H9 (cell line): ENCODE measurements at regions not wholly inside any gene's neighbourhood (a gene's known extent, or its start where the extent isn't known, plus 50 kb on each side); places are given as distances from the start of the nearest gene placed in this dataset.
"Not testable (repeated sequence)": the region's sequence is repeated elsewhere in the genome, so short reads cannot be mapped to it uniquely, and the experiment has no call there.

Source experiments
- DNase-seq: peaks from one replicate; pipeline ENCODE4 v3.0.0-alpha.2; 2017
- H2AFZ ChIP-seq: one replicate; pipeline ENCODE4 v1.6.1; 2013; ENCODE audit warnings: mild to moderate bottlenecking, low read length, control low read depth, moderate library complexity
- H2AK5ac ChIP-seq: 2 replicates; pipeline ENCODE4 v1.6.1; 2013; ENCODE audit warnings: low read length, control low read depth, mixed read lengths; ENCODE audit not compliant: insufficient read length
- H2BK120ac ChIP-seq: one replicate; pipeline ENCODE4 v1.6.1; 2013; ENCODE audit warnings: low read depth, mild to moderate bottlenecking, low read length, control low read depth, inconsistent platforms; ENCODE audit not compliant: poor library complexity, severe bottlenecking
- H2BK12ac ChIP-seq: 2 replicates; pipeline ENCODE4 v1.6.1; 2013; ENCODE audit warnings: low read length, control low read depth, mixed read lengths, low read depth; ENCODE audit not compliant: insufficient read length
- H2BK15ac ChIP-seq: 2 replicates; pipeline ENCODE4 v1.6.1; 2013; ENCODE audit warnings: low read depth, low read length, control low read depth
- H2BK20ac ChIP-seq: one replicate; pipeline ENCODE4 v1.6.1; 2013; ENCODE audit warnings: low read depth, mild to moderate bottlenecking, low read length, control low read depth, inconsistent platforms; ENCODE audit not compliant: poor library complexity, severe bottlenecking
- H2BK5ac ChIP-seq: 2 replicates; pipeline ENCODE4 v1.6.1; 2013; ENCODE audit warnings: low read length, control low read depth, mixed read lengths; ENCODE audit not compliant: insufficient read length
- H3K14ac ChIP-seq: 2 replicates; pipeline ENCODE4 v1.6.1; 2013; ENCODE audit warnings: low read length, control low read depth; ENCODE audit not compliant: insufficient read depth
- H3K18ac ChIP-seq: 2 replicates; pipeline ENCODE4 v1.6.1; 2013; ENCODE audit warnings: low read depth, mild to moderate bottlenecking, mixed read lengths, low read length, control low read depth; ENCODE audit not compliant: insufficient read length
- H3K23ac ChIP-seq: 2 replicates; pipeline ENCODE4 v1.6.1; 2013; ENCODE audit warnings: low read length, control low read depth, mixed read lengths, low read depth; ENCODE audit not compliant: insufficient read length
- H3K23me2 ChIP-seq: 2 replicates; pipeline ENCODE4 v1.6.1; 2013; ENCODE audit warnings: low read depth, mild to moderate bottlenecking, mixed read lengths, low read length, control low read depth; ENCODE audit not compliant: insufficient read length, poor library complexity, severe bottlenecking
- H3K27ac ChIP-seq: 2 replicates; pipeline ENCODE4 v1.5.1; 2013; ENCODE audit warnings: low read length, control low read depth, mixed read lengths, low read depth; ENCODE audit not compliant: insufficient read length
- H3K27me3 ChIP-seq: 2 replicates; pipeline ENCODE4 v1.6.1; 2013; ENCODE audit warnings: low read length, control low read depth, inconsistent platforms; ENCODE audit not compliant: insufficient read depth
- H3K4ac ChIP-seq: 2 replicates; pipeline ENCODE4 v1.6.1; 2013; ENCODE audit warnings: low read depth, mild to moderate bottlenecking, control low read depth, inconsistent platforms, low read length, moderate library complexity
- H3K4me1 ChIP-seq: 2 replicates; pipeline ENCODE4 v1.6.1; 2013; ENCODE audit warnings: low read length, control low read depth, inconsistent platforms; ENCODE audit not compliant: insufficient read depth
- H3K4me2 ChIP-seq: 2 replicates; pipeline ENCODE4 v1.6.1; 2013; ENCODE audit warnings: low read length, control low read depth, mixed read lengths; ENCODE audit not compliant: insufficient read length, insufficient read depth
- H3K56ac ChIP-seq: 2 replicates; pipeline ENCODE4 v1.6.1; 2013; ENCODE audit warnings: low read depth, mild to moderate bottlenecking, mixed read lengths, low read length, control low read depth; ENCODE audit not compliant: insufficient read length
- H3K79me1 ChIP-seq: 2 replicates; pipeline ENCODE4 v1.6.1; 2013; ENCODE audit warnings: low read depth, mild to moderate bottlenecking, moderate library complexity, low read length, control low read depth, inconsistent platforms; ENCODE audit not compliant: insufficient read depth, poor library complexity, severe bottlenecking
- H3K79me2 ChIP-seq: 2 replicates; pipeline ENCODE4 v1.6.1; 2013; ENCODE audit warnings: low read length, control low read depth, inconsistent platforms; ENCODE audit not compliant: insufficient read depth
- H3K9ac ChIP-seq: 2 replicates; pipeline ENCODE4 v1.6.1; 2013; ENCODE audit warnings: low read length, control low read depth, mixed read lengths; ENCODE audit not compliant: insufficient read length; ENCODE audit errors: extremely low read depth
- H3K9me3 ChIP-seq: one replicate; pipeline ENCODE4 v1.6.1; 2013; ENCODE audit warnings: low read depth, low read length, inconsistent platforms; ENCODE audit not compliant: control insufficient read depth
- H3T11ph ChIP-seq: one replicate; pipeline ENCODE4 v1.6.1; 2013; ENCODE audit warnings: mild to moderate bottlenecking, low read length, control low read depth, inconsistent platforms
- H4K20me1 ChIP-seq: one replicate; pipeline ENCODE4 v1.6.1; 2013; ENCODE audit not compliant: control insufficient read depth, insufficient read length, insufficient read depth
- H4K5ac ChIP-seq: 2 replicates; pipeline ENCODE4 v1.6.1; 2013; ENCODE audit warnings: low read depth, mild to moderate bottlenecking, mixed read lengths, low read length, control low read depth; ENCODE audit not compliant: insufficient read length
- H4K8ac ChIP-seq: replicated peaks from 2 replicates; pipeline ENCODE4 v1.6.1; 2013; ENCODE audit warnings: low read length, control low read depth, mixed read lengths, low read depth; ENCODE audit not compliant: insufficient read length
- H4K91ac ChIP-seq: 2 replicates; pipeline ENCODE4 v1.6.1; 2013; ENCODE audit warnings: low read depth, mild to moderate bottlenecking, moderate library complexity, mixed read lengths, low read length, control low read depth; ENCODE audit not compliant: insufficient read length
- H3K27ac Mint-ChIP-seq, 3 experiments: 2 replicates in 2 of 3; 3 replicates in 1 of 3; pipeline ENCODE4 v1.8.0; 2020 to 2021; ENCODE audit warnings: mixed read lengths in 3 of 3, mild to moderate bottlenecking in 1 of 3, moderate library complexity in 1 of 3
- H3K27me3 Mint-ChIP-seq: 2 replicates; pipeline ENCODE4 v1.8.0; 2021; ENCODE audit warnings: low read depth, mild to moderate bottlenecking, moderate library complexity, mixed read lengths
- H3K36me3 Mint-ChIP-seq, 3 experiments: 2 replicates in 2 of 3; 3 replicates in 1 of 3; pipeline ENCODE4 v1.8.0; 2020 to 2021; ENCODE audit warnings: low read depth in 3 of 3, mixed read lengths in 3 of 3; ENCODE audit not compliant: insufficient read depth in 1 of 3
- H3K4me1 Mint-ChIP-seq, 2 experiments: 2 replicates each; pipeline ENCODE4 v1.8.0; 2020; ENCODE audit warnings: mixed read lengths in 2 of 2
- H3K4me3 Mint-ChIP-seq, 2 experiments: 2 replicates in 1 of 2; 3 replicates in 1 of 2; pipeline ENCODE4 v1.8.0; 2020 to 2021; ENCODE audit warnings: mild to moderate bottlenecking in 2 of 2, mixed read lengths in 2 of 2, moderate library complexity in 1 of 2
- H3K9me3 Mint-ChIP-seq, 2 experiments: 2 replicates in 1 of 2; 3 replicates in 1 of 2; pipeline ENCODE4 v1.8.0; 2020; ENCODE audit warnings: mild to moderate bottlenecking in 2 of 2, mixed read lengths in 2 of 2, moderate library complexity in 1 of 2
- CTCF ChIP-seq: fragments of 200-600 bp; sonication (generic); conservative IDR thresholded peaks from 3 replicates; pipeline ENCODE4 v1.8.0; 2021; ENCODE audit warnings: antibody characterized with exemption, mild to moderate bottlenecking
- WGBS: extraction: QIAGEN DNeasy Blood & Tissue Kit; methylation state at CpG from one replicate; pipeline ENCODE4 v1.1.7; 2013; ENCODE audit warnings: missing lambda C conversion rate, low lambda C conversion rate, mixed read lengths; ENCODE audit not compliant: insufficient read length; ENCODE audit errors: extremely low coverage; 5-methylcytosine and 5-hydroxymethylcytosine counted together

GRCh38 chr6:68167604-68168003 lies 467.5 kb upstream of the ADGRB3 start:
- H3K79me1 ChIP-seq: no peaks in the 10 kb centered on the region
- no peak overlapping the region for H2AK5ac ChIP-seq
- H4K8ac ChIP-seq: no peak overlapping the region
- no peaks in the 10 kb centered on the region for H3K9me3 ChIP-seq
- no peaks in the 10 kb centered on the region for H3K36me3 Mint-ChIP-seq
- H3K27ac Mint-ChIP-seq: no peak overlapping the region
- no peak overlapping the region for H3K14ac ChIP-seq
- H3K27ac ChIP-seq: no peak overlapping the region
- no CpG with 5 or more reads among the region's 2 CpGs for WGBS
- H3K18ac ChIP-seq: no peak overlapping the region
- H3K4me3 Mint-ChIP-seq: no peak overlapping the region
- H3K4me1 Mint-ChIP-seq: no peaks in the 10 kb centered on the region
- H2BK12ac ChIP-seq: no peak overlapping the region
- no peak overlapping the region for H3K9ac ChIP-seq
- H3K4me1 ChIP-seq: no peaks in the 10 kb centered on the region
- no peak overlapping the region for H3K4ac ChIP-seq
- H3K23ac ChIP-seq: no peak overlapping the region
- H3K23me2 ChIP-seq: no peaks in the 10 kb centered on the region
- no peak overlapping the region for H2BK120ac ChIP-seq
- H3K27me3 ChIP-seq: no peaks in the 10 kb centered on the region
- no peak overlapping the region for H3K4me2 ChIP-seq
- H3K9me3 Mint-ChIP-seq: no peaks in the 10 kb centered on the region; a peak in 1 of 5 replicates
- no peak overlapping the region for H2BK20ac ChIP-seq
- H3K56ac ChIP-seq: no peak overlapping the region
- H4K5ac ChIP-seq: no peak overlapping the region
- H2BK15ac ChIP-seq: no peak overlapping the region
- DNase-seq: no peak
- no peaks in the 10 kb centered on the region for H3K79me2 ChIP-seq
- H3T11ph ChIP-seq: no peak overlapping the region
- H3K27me3 Mint-ChIP-seq: no peaks in the 10 kb centered on the region; the same call in 1 of the 2 replicates
- TF ChIP-seq CTCF: no peak
- no peak overlapping the region for H2AFZ ChIP-seq
- H4K91ac ChIP-seq: no peak overlapping the region
- H4K20me1 ChIP-seq: no peaks in the 10 kb centered on the region
- no peak overlapping the region for H2BK5ac ChIP-seq

- not testable (repeated sequence) for H3K4me2 ChIP-seq, H3K4ac ChIP-seq, H3K79me1 ChIP-seq, H3K23me2 ChIP-seq, H3K9me3 ChIP-seq, H3K27me3 Mint-ChIP-seq, H4K5ac ChIP-seq, H3K27me3 ChIP-seq, H4K20me1 ChIP-seq, H2BK5ac ChIP-seq, H2AFZ ChIP-seq, H4K8ac ChIP-seq, H3K9ac ChIP-seq, H3K27ac ChIP-seq, H2AK5ac ChIP-seq, H2BK20ac ChIP-seq, H3K14ac ChIP-seq, H3K18ac ChIP-seq, H2BK12ac ChIP-seq, H3T11ph ChIP-seq, H3K4me1 Mint-ChIP-seq, H3K56ac ChIP-seq, H3K4me1 ChIP-seq, H4K91ac ChIP-seq, DNase-seq, H3K27ac Mint-ChIP-seq, H2BK120ac ChIP-seq, H3K79me2 ChIP-seq, H2BK15ac ChIP-seq, H3K23ac ChIP-seq, H3K4me3 Mint-ChIP-seq
- Mint-ChIP-seq H3K9me3 (peaks cover 19 to 24% of the 10 kb centered on the region in 2 experiments), H3K36me3 (peaks cover 12 to 25% (median 18%) of the 10 kb centered on the region in 3 experiments)
- WGBS: no CpG with 5 or more reads among the region's 3 CpGs
These were observed 474.3 kb upstream of the ADGRB3 start for GRCh38 chr6:68160812-68161211.
